Astrocyte (in vitro differentiated cells and primary cell): ENCODE measurements at regions not wholly inside any gene's neighbourhood (a gene's known extent, or its start where the extent isn't known, plus 50 kb on each side); places are given as distances from the start of the nearest gene placed in this dataset.

Experiments used
- DNase-seq: peaks from one replicate; pipeline ENCODE4 v3.0.0-alpha.2; 2010; ENCODE audit warnings: low read depth
- FAIRE-seq: peaks from 2 replicates; lab custom pipeline; 2011; peaks lifted over from hg19 to GRCh38; lab: Jason Lieb, UNC
- H2AFZ ChIP-seq: 2 replicates; pipeline ENCODE4 v1.6.0; 2012; ENCODE audit warnings: low read depth, low read length, inconsistent platforms
- H3K27ac ChIP-seq: 2 replicates; pipeline ENCODE4 v1.5.1; 2011; ENCODE audit warnings: low read depth, low read length, inconsistent platforms
- H3K27me3 ChIP-seq: 2 replicates; pipeline ENCODE4 v1.6.0; 2011; ENCODE audit warnings: low read length, inconsistent platforms; ENCODE audit not compliant: insufficient read depth
- H3K36me3 ChIP-seq: 2 replicates; pipeline ENCODE4 v1.5.1; 2011; ENCODE audit warnings: low read length, inconsistent platforms; ENCODE audit not compliant: insufficient read depth
- H3K4me1 ChIP-seq: 2 replicates; pipeline ENCODE4 v1.5.1; 2011; ENCODE audit warnings: low read length, inconsistent platforms; ENCODE audit not compliant: insufficient read depth
- H3K4me2 ChIP-seq: 2 replicates; pipeline ENCODE4 v1.6.0; 2012; ENCODE audit warnings: low read length, inconsistent platforms
- H3K4me3 ChIP-seq: 2 replicates; pipeline ENCODE4 v1.5.1; 2011; ENCODE audit warnings: low read depth, mild to moderate bottlenecking, low read length, inconsistent platforms; ENCODE audit not compliant: insufficient read depth
- H3K79me2 ChIP-seq: 2 replicates; pipeline ENCODE4 v1.6.0; 2012; ENCODE audit warnings: mild to moderate bottlenecking, low read length, inconsistent platforms; ENCODE audit not compliant: insufficient read depth
- H3K9ac ChIP-seq: 2 replicates; pipeline ENCODE4 v1.6.0; 2012; ENCODE audit warnings: mild to moderate bottlenecking, low read length, inconsistent platforms
- H3K9me3 ChIP-seq: 2 replicates; pipeline ENCODE4 v1.5.1; 2012; ENCODE audit warnings: low read depth, mild to moderate bottlenecking, low read length, inconsistent platforms; ENCODE audit not compliant: insufficient read depth
- H4K20me1 ChIP-seq: 2 replicates; pipeline ENCODE4 v1.6.0; 2012; ENCODE audit warnings: low read length, inconsistent platforms; ENCODE audit not compliant: insufficient read depth
- H3K27ac Mint-ChIP-seq: one replicate; pipeline ENCODE4 v1.8.0; 2021; ENCODE audit warnings: mild to moderate bottlenecking, mixed read lengths; ENCODE audit not compliant: unreplicated experiment
- H3K27me3 Mint-ChIP-seq: one replicate; pipeline ENCODE4 v1.8.0; 2021; ENCODE audit warnings: low read depth, mixed read lengths; ENCODE audit not compliant: unreplicated experiment
- H3K36me3 Mint-ChIP-seq: one replicate; pipeline ENCODE4 v1.8.0; 2021; ENCODE audit warnings: low read depth, mixed read lengths; ENCODE audit not compliant: unreplicated experiment
- H3K4me1 Mint-ChIP-seq: one replicate; pipeline ENCODE4 v1.8.0; 2021; ENCODE audit warnings: low read depth, mixed read lengths; ENCODE audit not compliant: unreplicated experiment
- H3K4me3 Mint-ChIP-seq: one replicate; pipeline ENCODE4 v1.8.0; 2021; ENCODE audit warnings: mild to moderate bottlenecking, moderate library complexity, mixed read lengths; ENCODE audit not compliant: unreplicated experiment
- H3K9me3 Mint-ChIP-seq: one replicate; pipeline ENCODE4 v1.8.0; 2021; ENCODE audit warnings: mild to moderate bottlenecking, mixed read lengths; ENCODE audit not compliant: unreplicated experiment
- EZH2 ChIP-seq: IDR thresholded peaks from 2 replicates; pipeline ENCODE4 v1.6.1; 2012; ENCODE audit warnings: mild to moderate bottlenecking, low read length, inconsistent platforms; ENCODE audit not compliant: insufficient read depth
- TF ChIP-seq, protein P1 (sequence below): IDR thresholded peaks from 2 replicates; pipeline ENCODE4 v1.5.1; 2011; ENCODE audit warnings: low read depth, mild to moderate bottlenecking, inconsistent platforms, low read length, moderate library complexity; ENCODE audit not compliant: insufficient read depth

DNA sequence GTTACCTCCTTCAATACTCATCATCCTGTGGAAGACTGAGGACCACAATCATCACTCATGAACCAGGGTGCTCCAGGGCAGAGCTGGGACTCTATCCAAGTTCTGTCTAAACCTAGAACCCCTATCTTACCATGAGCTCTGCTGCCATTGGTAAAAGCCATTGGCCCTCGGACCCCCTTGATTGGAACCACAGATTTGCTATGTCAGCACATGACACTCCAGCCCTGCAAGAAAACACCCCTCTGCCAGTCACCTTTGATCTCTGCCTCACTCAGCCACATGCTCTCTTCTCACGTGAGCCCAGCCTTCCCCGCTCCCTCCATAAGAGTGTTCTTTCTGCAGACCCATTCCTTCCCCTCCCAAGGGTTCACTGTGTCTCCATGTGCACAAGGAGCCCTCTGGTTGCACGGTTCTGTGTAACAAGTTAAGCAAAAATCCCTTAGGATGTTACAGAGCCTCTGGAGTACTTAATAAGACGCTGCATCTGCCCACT lies 468.8 kb upstream of the DYNLRB2 start:
- no peak overlapping the region for H3K4me2 ChIP-seq
- no peak for FAIRE-seq
- no peaks in the 10 kb centered on the region for H3K79me2 ChIP-seq
- H3K36me3 ChIP-seq, result no peaks in the 10 kb centered on the region
- H3K4me3 ChIP-seq, result no peak overlapping the region
- Mint-ChIP-seq H3K27ac (no peak overlapping the region), H3K4me3 (no peak overlapping the region), H3K36me3 (no peaks in the 10 kb centered on the region), H3K27me3 (peaks cover 9% of the 10 kb centered on the region), H3K4me1 (no peaks in the 10 kb centered on the region), H3K9me3 (peaks cover 5% of the 10 kb centered on the region)
- no peaks in the 10 kb centered on the region for H3K27me3 ChIP-seq
- H4K20me1 ChIP-seq, result no peaks in the 10 kb centered on the region
- no peak overlapping the region for H2AFZ ChIP-seq
- H3K4me1 ChIP-seq, result no peaks in the 10 kb centered on the region
- TF ChIP-seq, protein P1, sequence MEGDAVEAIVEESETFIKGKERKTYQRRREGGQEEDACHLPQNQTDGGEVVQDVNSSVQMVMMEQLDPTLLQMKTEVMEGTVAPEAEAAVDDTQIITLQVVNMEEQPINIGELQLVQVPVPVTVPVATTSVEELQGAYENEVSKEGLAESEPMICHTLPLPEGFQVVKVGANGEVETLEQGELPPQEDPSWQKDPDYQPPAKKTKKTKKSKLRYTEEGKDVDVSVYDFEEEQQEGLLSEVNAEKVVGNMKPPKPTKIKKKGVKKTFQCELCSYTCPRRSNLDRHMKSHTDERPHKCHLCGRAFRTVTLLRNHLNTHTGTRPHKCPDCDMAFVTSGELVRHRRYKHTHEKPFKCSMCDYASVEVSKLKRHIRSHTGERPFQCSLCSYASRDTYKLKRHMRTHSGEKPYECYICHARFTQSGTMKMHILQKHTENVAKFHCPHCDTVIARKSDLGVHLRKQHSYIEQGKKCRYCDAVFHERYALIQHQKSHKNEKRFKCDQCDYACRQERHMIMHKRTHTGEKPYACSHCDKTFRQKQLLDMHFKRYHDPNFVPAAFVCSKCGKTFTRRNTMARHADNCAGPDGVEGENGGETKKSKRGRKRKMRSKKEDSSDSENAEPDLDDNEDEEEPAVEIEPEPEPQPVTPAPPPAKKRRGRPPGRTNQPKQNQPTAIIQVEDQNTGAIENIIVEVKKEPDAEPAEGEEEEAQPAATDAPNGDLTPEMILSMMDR, result no peak
- no peak for TF ChIP-seq EZH2
- H3K27ac ChIP-seq, result no peak overlapping the region
- no peaks in the 10 kb centered on the region for H3K9me3 ChIP-seq
- DNase-seq, result no peak
- no peak overlapping the region for H3K9ac ChIP-seq

DNA sequence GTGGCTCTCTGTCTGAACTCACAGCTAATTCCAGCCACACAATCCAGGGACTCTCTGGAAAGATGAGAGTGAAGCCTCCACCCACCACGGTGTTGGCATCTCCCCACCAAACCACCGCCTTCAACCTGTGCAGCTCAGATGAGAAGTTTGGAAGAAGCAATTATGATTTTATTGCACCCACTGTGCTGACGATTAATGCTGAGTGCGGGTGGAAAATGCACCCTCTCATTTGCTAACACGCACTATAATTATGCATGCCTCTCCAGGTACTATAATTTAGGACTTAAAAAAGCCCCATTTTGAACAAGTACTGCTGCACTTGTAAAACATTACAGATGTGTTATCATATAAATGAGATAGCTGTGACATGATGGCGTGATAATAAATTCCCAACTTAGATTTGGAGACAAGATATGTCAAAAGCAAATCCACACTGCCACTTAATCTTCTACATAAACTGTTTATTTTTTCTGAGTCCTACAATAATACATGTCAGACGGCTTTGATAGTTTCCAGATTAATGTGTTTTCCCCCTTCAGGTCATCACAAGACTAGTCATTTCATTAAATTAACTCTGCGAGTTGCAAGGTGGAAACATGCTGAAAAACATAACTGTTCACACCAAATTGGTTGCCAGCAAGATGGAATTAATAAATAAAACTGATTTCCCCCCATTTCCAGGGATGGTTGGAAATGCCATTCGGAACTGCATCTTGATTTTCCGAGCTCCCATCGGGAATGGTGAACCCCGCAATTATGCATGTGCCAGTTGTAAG lies 466.5 kb upstream of the MAF start:
- Histone ChIP-seq H3K9me3 (no peaks in the 10 kb centered on the region), H3K4me1 (no peaks in the 10 kb centered on the region), H3K4me3 (no peak overlapping the region), H3K9ac (no peak overlapping the region), H3K4me2 (no peak overlapping the region), H3K79me2 (no peaks in the 10 kb centered on the region), H4K20me1 (no peaks in the 10 kb centered on the region), H3K36me3 (no peaks in the 10 kb centered on the region), H3K27ac (no peak overlapping the region), H2AFZ (no peak overlapping the region), H3K27me3 (no peaks in the 10 kb centered on the region)
- Mint-ChIP-seq H3K4me1 (no peaks in the 10 kb centered on the region), H3K9me3 (peaks cover 5% of the 10 kb centered on the region), H3K36me3 (no peaks in the 10 kb centered on the region), H3K27ac (no peak overlapping the region), H3K4me3 (no peak overlapping the region), H3K27me3 (peaks cover 7% of the 10 kb centered on the region)
- no peak for TF ChIP-seq EZH2
- TF ChIP-seq, protein P1, result no peak
- FAIRE-seq (no peak), DNase-seq (no peak)

DNA sequence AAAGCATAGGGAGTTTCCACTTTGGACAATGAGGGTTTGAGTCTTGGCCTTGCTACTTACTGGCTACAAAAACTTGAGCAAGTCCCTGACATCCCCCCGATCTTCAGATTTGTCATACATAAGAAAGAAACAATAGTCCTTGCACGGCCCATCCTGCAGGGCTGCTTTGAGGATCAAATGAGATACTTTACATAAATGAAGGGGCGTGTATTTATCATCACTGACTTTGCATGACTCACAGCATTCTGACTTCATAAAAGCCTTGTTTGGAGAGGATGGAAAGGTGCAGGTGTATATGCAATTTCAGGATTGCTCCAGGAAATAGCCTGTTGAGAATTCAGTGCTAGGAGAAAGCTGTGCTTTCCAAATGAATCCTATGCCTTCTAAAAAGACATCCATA lies 465.0 kb upstream of the MAF start:
- no peaks in the 10 kb centered on the region for H3K79me2 ChIP-seq
- H3K9me3 ChIP-seq, result no peaks in the 10 kb centered on the region
- Mint-ChIP-seq H3K27me3 (peaks cover 2% of the 10 kb centered on the region), H3K27ac (no peak overlapping the region), H3K4me1 (no peaks in the 10 kb centered on the region), H3K4me3 (no peak overlapping the region), H3K9me3 (peaks cover 5% of the 10 kb centered on the region), H3K36me3 (no peaks in the 10 kb centered on the region)
- H3K9ac ChIP-seq, result no peak overlapping the region
- no peak overlapping the region for H3K4me3 ChIP-seq
- H3K27me3 ChIP-seq, result no peaks in the 10 kb centered on the region
- H4K20me1 ChIP-seq, result no peaks in the 10 kb centered on the region
- no peak overlapping the region for H3K4me2 ChIP-seq
- TF ChIP-seq EZH2, result no peak
- TF ChIP-seq, protein P1, result no peak
- DNase-seq (no peak), FAIRE-seq (no peak)
- H3K27ac ChIP-seq, result no peak overlapping the region
- no peaks in the 10 kb centered on the region for H3K36me3 ChIP-seq
- no peak overlapping the region for H2AFZ ChIP-seq
- no peaks in the 10 kb centered on the region for H3K4me1 ChIP-seq
